HG02571 (cell line): ENCODE measurements at regions not wholly inside any gene's neighbourhood (a gene's known extent, or its start where the extent isn't known, plus 50 kb on each side); places are given as distances from the start of the nearest gene placed in this dataset.
"Not testable (repeated sequence)": the region's sequence is repeated elsewhere in the genome, so short reads cannot be mapped to it uniquely, and the experiment has no call there.

Experiments used
- ATAC-seq: cut with Tn5 transposase; IDR thresholded peaks from one replicate; pipeline ENCODE4 v1.9.1; 2021; ENCODE audit warnings: mild to moderate bottlenecking, moderate library complexity; ENCODE audit not compliant: unreplicated experiment

DNA sequence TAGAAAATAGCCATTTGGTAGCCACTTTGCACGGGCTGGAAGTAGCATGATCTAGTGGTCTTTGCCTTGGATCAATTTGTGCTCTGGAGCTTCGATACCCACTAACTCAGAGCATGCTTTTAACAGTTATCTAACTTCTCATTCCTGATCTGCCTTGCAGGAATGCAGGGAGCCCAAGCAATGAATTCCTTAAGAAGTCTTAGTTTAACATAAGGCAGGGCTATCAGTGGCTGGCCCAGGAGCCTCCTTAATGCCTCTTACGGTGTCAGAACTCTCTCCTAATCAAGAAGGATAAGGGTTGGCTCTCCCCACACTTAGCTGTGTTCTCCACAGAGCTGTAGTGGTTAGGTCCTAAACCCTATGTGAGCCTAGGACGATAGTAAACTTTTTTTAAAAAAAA is 95.8 kb upstream of the TBCA start:
- ATAC-seq, result no peak

DNA sequence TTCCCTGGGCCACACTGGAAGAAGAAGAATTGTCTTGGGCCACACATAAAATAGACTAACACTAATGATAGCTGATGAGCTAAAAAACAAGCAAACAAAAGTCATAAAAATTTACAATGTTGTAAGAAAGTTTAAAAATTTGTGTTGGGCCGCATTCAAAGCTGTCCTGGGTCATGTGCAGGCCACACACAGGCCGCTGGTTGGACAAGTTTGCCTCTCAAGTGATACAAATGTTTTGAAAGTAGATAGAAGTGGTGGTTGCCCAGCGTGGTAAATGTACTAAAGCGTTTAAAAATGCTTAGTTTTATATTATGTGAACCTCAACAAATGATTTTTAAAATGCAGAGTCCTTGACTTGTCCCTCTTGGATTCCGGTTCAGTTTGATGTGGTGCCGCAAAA is 94.9 kb upstream of the TBCA start:
- ATAC-seq, result no peak

DNA sequence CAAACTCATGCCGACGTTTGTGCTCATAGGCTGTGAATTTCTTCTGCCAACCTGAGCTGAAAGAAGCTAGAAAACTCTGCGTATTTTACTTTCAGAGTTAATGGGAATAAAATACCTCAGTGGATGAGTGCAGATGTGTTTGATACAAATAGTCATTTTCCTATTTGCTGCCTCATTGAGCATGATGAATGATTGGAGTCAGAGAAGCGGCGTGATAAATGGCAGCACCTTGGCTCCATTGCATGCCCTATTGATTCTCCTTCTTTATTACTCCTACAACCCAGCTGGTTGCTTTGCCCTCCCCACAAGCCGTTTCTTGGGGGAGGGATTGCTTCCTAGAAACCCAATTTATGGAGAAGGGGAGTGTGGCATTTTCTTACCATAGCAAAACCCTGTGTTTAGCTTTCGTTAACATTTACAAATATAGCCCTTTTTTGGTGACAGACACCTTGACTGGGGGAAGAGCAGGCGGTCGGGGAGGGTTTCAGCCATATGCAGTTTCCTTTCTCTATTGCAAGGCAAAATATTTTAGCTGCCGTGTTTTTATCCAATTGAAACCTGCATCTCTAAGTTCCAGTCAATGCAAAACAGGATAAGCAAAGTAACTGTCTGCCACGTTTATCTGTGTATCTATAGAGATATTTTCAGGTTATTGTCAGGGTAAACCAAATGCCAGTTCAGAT is 93.1 kb upstream of the TBCA start:
- no peak for ATAC-seq

DNA sequence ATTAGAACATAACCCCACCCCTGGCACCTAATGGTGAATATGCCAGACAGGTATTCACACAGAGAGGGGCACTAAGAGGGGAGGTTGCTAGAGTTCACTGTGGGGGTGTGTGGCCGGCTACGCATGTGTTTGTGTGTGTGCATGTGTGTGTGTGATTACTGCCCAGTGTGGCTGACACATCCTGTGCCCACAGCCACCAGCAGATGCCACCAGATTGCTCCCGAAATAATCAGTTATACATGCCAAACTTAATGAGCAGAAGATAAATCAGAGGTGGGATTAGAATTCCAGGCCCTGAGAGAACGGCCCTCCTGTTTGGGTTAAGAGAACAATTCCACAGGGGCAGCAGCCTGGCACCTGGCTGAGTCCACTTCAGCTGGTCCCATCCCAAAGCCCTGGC is 91.8 kb upstream of the TBCA start:
- ATAC-seq, result no peak

DNA sequence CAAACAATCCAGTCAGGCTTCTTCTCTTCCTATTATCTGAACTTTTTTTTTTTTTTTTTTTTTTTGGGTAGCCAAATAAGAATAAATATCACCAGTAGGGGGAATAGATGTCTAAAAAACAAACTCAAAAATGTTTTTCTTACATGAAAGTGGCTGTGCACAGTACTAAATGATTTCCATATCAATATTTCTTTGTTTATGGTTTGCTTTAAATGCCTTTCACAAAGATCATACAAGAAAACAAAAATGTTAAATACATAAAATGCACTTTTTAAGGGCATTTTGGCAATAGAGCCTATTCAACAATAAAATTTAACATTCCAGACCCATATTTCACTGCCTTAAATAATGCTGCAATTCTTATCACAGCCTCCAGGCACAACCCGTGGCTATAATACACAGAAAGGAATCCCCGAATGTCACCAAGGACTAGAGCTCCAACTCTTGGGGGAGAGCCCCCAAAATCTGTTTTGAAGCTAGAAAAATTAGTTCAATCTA is 91.1 kb upstream of the TBCA start:
- ATAC-seq, result no peak

DNA sequence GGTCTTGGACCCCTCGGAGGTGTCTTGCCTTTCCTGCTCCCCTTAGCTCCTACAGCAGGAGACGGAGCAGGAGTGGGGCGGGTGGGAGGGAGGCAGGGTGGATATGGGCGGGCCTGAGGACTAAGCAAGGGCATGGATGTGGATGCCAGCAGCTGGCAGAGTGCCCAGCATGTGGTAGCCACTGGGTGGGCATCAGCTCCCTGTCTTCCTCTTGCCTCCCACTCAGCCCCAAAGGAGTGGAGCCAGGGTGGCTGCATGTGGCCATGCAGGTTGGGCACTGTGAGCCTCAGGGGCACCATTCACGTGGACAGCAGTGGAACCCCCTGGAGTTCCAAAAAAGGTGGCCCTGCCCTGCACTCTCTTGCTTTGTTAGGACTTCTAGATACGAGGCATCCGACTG is 90.1 kb upstream of the TBCA start:
- no peak for ATAC-seq

DNA sequence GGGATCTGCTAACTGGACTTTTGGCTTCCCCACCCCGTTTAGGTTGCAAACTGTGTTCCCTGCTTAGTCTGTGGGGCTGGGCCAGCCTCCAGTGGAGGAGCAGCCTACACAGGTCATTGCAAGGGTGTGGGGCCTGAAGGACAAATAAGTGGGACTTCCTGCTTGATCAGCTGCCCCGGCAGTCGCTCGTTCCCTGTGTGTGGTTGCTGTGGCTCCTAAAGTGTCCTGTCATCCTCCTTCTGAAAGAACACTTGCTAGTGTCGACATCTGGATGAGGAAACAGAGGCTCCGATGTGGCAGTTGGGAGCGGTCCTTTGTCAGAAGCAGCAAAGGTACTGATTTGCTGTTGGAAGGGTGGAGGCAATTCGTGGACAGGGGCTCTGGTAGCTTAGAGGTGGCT is 88.9 kb upstream of the TBCA start:
- ATAC-seq, result no peak

DNA sequence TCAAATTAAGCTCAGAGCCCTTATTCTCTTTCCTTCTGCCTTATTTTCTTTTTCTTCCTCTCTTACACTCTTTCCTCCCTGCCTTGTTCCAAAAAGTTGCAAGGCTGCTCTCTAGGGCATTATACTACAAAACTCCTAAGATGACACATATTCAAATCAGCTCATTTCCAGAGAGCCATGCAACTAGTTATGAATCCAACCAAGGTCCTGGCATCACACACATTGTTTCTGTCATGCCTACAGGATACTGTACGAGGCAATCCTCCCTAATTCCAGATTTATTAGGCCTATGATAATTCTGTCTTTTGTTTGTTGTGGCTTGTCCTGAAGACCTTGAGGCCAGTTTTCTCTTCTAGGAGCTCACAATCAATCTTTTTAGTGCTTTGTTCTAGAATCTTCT is 87.0 kb upstream of the TBCA start:
- ATAC-seq, result no peak

DNA sequence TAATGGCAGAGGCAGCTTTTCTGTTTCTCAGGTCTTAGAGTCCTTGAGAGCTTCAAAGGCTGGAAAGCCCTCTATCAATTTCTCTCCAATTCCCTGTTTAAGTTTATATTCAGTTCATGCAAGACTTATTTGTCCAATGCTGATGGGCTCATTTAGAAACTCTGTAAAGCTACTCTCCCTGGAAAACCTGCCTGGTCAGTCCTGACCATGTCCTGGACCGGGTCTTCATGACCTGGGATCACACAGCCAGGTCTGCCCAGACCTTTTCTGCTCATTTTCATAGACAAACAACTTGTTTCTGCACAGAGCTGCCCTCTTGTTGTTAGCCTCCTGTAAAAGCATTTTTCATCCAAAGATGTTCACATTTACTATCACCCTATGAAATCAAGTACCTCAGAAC is 85.4 kb upstream of the TBCA start:
- no peak for ATAC-seq

DNA sequence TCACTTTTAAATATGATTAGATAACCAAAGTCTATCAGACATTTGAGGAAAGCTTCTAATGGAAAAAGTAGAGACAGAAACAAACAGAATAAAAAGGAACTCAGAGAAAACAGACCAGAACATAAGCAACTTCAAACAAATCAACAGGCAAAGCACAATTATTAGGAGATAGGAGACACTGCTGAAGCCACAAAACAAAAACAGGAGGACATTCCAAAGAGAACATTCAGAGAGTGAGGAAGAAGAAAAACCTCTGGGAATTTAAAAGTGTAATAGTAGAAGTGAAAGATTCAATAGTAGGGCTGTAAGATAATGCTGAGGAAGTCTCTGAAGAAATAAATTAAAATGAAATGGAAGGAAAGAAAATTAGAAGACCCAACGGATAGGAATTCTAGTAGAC is 83.2 kb upstream of the TBCA start:
- no peak for ATAC-seq

DNA sequence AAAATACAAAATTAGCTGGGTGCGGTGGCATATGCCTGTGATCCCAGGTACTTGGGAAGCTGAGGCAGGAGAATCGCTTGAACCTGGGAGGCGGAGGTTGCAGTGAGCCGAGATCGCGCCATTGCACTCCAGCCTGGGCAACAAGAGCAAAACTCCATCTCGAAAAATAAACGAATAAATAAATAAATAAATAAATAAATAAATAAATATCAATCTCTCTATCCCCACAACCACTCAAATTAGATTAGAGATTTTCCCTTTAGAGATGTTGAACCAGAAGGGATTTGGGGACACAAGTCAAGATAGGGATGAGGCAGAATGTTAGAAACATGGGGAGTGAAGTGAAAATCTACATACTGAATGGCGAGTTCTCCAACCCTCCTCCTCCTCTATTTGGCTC is 82.5 kb upstream of the TBCA start:
- ATAC-seq, result not testable (repeated sequence)

DNA sequence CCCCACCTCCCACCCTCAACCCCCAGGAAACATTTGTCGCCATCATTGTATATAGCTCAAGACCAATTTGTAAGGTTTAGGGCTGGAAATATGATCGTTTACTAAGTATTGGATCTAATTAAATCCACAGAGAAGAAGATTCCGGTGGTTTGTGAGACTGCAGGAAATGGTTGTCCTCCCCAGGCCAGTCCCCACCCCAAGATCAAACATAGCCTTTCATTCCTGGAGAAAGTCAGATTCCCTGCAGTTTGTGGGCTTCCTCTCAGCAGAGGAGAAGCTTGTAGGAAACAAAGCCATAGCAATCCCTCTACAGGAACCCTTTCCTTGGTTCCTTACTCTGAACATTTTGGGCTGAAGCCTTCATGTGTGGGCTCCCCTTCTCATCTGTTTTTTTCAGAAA is 79.2 kb upstream of the TBCA start:
- ATAC-seq, result no peak

DNA sequence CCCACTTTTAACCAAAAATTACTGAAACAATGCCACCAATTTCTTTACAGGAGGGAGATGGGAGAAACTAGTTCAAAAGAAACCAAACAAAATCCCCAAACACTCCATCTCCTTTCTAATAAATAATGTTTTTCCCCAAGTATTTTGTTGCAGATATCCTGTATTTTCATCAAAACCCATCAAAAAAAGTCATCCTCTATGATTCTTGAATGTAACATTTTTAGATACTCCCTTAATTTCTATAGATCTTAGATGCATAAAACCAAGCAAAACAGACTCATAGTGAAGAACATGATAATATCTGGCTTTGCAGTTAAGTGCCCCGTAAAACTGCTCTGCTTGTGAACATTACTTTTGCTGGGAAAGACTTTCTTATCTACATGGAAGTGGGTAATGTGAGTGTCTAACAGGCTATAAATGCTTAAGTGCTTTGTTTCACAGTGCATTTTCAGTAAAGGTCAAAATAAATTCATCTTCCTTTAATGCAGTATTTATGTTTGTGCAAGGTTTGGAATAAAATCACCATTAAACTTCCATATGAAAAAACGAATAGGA is 77.3 kb upstream of the TBCA start:
- no peak for ATAC-seq

DNA sequence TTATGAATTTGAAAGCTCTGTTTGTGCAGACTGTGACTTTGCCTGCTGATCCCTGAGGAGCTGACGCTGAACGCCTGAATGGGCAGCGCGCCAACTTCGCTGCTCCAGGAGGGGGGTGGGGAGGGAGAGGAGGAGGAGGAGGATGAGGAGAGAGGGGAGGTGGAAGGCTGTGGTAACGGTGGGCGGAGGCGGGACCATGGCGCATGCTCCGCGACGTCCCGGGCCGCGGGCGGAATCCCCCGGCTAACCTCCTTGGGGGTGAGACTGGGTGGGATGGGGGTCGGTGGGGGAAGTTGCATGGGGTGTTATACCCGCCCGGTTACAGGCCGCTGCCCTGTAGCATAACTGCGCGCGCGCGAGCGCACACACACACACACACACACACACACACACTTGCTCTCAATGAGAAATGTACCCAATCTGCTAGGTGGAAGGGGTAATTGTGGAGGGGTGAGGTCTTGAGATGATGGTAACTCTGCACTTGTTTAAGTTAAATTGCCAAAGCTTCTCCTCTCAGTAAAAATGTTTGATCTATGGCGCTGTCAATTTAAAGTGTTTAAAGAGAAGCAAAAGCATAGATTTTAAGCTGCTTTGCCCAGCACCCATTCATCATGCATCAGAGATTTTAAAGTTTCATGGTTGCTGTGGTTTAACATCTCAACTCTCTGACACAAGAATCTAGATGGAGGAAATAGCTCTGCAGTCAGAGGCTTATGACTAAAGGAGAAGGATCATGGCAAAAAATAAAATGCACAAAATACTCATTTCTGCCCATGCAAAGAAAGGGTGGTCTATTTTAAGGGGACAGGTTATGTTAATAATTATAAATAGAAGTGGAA is 76.6 kb upstream of the TBCA start:
- ATAC-seq, result no peak

DNA sequence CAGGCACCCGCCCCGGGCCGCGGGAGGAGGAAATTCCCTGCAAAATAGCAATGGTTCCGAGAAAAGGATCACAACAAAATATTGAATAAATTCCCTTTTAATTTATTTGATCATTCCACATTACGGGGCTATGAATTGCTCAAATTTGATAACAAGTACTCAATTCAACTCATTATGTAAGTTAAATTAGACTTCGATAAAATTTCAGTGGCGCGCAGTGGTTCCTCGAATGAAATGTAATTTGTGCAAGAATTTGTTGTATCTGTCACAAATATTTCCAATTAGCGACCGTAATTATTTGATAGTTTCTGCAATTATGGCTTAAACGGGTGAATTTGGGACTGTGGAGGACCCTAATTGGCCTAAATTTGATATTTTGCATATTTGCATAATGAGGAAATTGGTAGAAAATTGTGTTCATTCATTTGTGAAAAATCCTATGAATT is 76.0 kb upstream of the TBCA start:
- ATAC-seq, result no peak

DNA sequence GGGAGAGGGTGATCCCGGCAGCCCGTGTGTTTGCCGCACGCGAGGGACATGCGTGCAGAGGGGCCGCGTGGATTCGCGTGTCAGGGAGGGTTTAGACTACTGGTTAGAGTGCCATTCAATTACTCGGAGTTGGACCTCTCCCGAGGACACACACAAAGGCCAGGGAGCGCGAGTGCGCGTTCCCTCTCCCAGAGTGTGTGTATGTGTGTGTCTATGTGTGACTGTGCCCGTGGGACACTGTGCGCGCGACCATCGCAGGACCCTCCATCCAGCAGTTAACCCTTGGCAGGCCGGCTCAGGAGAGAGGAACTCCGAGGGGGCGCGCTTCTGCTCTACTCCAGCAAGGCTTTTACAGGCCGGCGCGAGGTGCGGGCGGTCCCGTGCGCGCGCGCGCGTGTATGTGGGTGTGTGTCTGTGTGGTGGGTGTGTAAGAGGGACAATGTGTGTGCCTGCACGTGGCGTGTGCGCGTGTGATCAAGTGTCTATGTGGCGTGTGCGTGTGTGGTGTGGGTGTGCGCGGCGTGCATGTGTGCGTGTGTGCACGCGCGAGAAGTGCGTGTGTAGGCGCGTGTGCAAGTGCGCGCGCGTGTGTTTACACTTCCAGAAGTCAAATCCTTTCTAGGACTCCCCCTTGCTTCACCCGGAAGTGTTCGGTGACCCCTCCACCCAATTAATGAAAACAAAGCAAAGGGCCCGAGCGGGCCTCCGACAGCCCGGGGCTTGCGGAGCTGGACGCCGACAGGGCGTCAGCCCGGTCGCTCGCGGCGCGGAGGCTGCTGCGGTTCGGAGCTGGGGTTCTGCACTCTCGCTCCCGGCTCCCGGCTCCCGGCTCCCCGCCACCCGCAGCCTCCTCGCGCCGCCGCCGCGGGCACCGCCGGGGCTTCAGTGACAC is 75.3 kb upstream of the TBCA start:
- ATAC-seq, result no peak

DNA sequence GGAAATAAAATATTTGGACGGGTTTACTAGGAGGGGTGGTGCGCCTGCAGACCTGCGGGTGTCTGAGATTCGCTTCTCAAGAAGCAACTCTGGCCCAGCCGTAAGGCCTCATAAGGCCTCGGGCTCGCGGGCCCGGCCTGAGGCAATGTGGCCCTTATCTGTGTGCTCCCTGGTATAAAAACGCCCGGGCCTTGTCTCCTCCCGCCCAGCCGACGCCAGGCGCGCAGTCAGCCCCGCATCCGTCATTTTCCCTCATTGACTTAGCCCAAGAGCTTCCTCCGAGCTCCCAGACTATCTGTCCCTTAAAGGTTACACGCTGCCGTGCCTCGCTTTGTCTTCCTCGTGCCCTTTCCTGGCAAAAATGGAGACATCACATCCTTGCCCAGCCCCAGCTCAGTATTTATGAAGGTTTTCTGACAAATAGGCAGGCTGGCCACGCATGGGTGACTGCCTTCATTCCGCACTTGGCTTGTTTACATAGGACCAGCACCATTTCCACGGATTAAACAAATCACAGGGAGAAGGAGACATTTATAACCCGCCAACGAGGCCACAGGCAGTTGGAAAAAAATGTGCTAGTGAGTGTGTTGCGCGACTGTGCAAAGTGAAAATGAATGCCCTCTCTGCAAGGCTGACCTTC is 74.5 kb upstream of the TBCA start:
- ATAC-seq, result no peak

DNA sequence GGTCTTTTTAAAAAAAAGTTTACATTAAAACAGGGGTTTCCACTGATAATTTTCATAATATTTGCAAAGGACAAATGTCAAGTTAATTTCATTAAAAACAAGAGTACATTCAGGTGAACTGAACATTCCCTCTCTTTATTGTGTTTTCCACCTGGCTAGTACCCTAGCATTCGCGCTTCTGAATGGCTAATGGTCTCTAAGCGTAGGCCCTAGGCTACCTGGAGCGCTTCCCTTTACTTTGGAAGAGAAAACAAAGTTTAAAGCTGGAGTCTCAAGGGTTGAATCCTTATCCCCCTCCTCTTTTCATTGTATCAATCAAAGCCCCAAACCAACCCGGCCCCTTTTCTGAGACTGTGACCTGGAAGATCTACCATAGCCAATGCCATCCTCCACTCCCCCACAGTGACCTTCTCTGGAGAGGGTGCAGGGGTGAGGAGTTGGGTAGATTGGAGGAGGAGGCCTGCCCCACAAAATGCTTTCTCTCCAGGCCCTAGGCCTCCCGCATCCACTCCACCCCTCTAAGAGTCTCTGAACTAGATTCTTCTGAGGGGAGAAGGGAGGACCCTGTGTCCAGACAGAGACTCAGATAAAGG is 73.3 kb upstream of the TBCA start:
- ATAC-seq, result no peak

DNA sequence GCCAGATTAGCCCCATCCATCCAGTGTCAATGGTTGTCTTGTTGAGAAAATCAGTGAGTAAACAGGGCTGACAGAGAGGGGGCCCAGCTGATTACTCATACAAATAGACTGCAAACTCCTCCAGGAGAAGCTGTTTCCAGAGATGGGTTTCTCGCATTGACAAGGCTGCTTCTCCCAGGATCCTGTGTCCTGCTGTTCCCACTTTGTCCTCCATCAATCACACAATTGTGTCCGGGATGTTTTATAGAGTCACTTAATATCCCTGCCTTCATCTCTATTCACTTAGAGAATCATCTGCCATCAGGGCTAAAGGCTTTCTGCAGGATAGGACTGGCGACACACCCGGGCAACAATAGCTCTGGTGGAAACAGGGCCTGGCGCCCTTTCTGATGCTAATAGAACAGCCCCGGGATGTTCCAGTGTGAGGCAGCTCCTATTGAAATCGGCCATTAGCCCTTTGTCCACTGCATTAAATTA is 71.7 kb upstream of the TBCA start:
- ATAC-seq, result no peak

DNA sequence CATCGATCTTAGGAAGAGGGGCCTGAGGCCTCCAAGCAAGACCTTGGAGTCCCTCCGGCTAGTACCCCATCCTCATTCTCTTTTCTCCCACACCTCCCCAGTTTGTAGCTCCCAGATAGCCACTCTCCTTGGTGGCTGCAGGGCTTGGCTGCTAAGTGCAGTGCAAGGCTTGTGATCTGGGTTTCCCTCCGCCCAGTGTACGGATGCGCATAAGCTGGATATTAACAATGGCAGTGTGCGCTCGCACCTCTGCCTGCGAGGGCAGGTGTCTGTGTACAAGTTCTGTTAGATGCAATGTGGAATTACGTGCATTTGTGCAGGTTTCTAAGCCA is 71.0 kb upstream of the TBCA start:
- no peak for ATAC-seq
